Neuronal stem cell (in vitro differentiated cells): ENCODE measurements at regions not wholly inside any gene's neighbourhood (a gene's known extent, or its start where the extent isn't known, plus 50 kb on each side); places are given as distances from the start of the nearest gene placed in this dataset.
A peak's percentile ranks its signal among the peaks of the same experiment; 100 is the strongest.

Experiments
- DNase-seq: peaks from one replicate; pipeline ENCODE4 v3.0.0-alpha.2; 2013; ENCODE audit warnings: low spot score
- H2AFZ ChIP-seq: one replicate; pipeline ENCODE4 v1.6.1; 2013; ENCODE audit warnings: mild to moderate bottlenecking, low read length, inconsistent platforms
- H2AK5ac ChIP-seq: 2 replicates; pipeline ENCODE4 v1.6.1; 2013; ENCODE audit warnings: low read depth, mild to moderate bottlenecking, inconsistent platforms, low read length, moderate library complexity, mixed read lengths
- H2BK120ac ChIP-seq: 2 replicates; pipeline ENCODE4 v1.6.1; 2013; ENCODE audit warnings: low read depth, mild to moderate bottlenecking, inconsistent platforms, low read length, moderate library complexity, mixed read lengths
- H2BK12ac ChIP-seq: one replicate; pipeline ENCODE4 v1.6.1; 2013; ENCODE audit warnings: low read length, inconsistent platforms
- H2BK15ac ChIP-seq: 2 replicates; pipeline ENCODE4 v1.6.1; 2013; ENCODE audit warnings: mild to moderate bottlenecking, low read length, inconsistent platforms, mixed read lengths
- H2BK5ac ChIP-seq: one replicate; pipeline ENCODE4 v1.6.1; 2013; ENCODE audit warnings: inconsistent platforms, mild to moderate bottlenecking, low read length, moderate library complexity
- H3K14ac ChIP-seq: one replicate; pipeline ENCODE4 v1.6.1; 2013; ENCODE audit warnings: low read length, inconsistent platforms
- H3K18ac ChIP-seq: 2 replicates; pipeline ENCODE4 v1.6.1; 2013; ENCODE audit warnings: low read length, inconsistent platforms
- H3K23ac ChIP-seq: 2 replicates; pipeline ENCODE4 v1.6.1; 2013; ENCODE audit warnings: low read depth, mild to moderate bottlenecking, mixed read lengths, low read length, inconsistent platforms; ENCODE audit not compliant: poor library complexity
- H3K27ac ChIP-seq: replicated peaks from 3 replicates; pipeline ENCODE4 v1.5.1; 2013; ENCODE audit warnings: low read length, inconsistent platforms
- H3K27me3 ChIP-seq, 3 experiments: 2 replicates each; pipeline ENCODE4 v1.6.1; 2013; ENCODE audit warnings: low read length in 3 of 3, mild to moderate bottlenecking in 2 of 3, inconsistent platforms in 1 of 3, low read depth in 1 of 3, mixed read lengths in 1 of 3, moderate library complexity in 1 of 3; ENCODE audit not compliant: control insufficient read depth in 3 of 3, insufficient read depth in 3 of 3
- H3K36me3 ChIP-seq, 2 donors: replicated peaks in 1 of 2; 2 replicates each; pipeline ENCODE4 v1.6.1; 2013; ENCODE audit warnings: low read length in 2 of 2; ENCODE audit not compliant: control insufficient read depth in 2 of 2, insufficient read depth in 2 of 2
- H3K4ac ChIP-seq: 2 replicates; pipeline ENCODE4 v1.6.1; 2013; ENCODE audit warnings: inconsistent platforms, mild to moderate bottlenecking, low read length, moderate library complexity
- H3K4me1 ChIP-seq, 2 donors: 1 replicate in 1 of 2; 2 replicates in 1 of 2; pipeline ENCODE4 v1.6.1; 2013; ENCODE audit warnings: low read length in 2 of 2, low read depth in 1 of 2; ENCODE audit not compliant: control insufficient read depth in 2 of 2, insufficient read depth in 1 of 2
- H3K4me2 ChIP-seq: one replicate; pipeline ENCODE4 v1.6.1; 2013; ENCODE audit warnings: mild to moderate bottlenecking, low read length, inconsistent platforms; ENCODE audit not compliant: insufficient read depth, poor library complexity, severe bottlenecking
- H3K4me3 ChIP-seq, 2 donors: 2 replicates each; pipeline ENCODE4 v1.5.1; 2013; ENCODE audit warnings: low read length in 2 of 2, mild to moderate bottlenecking in 2 of 2, inconsistent platforms in 1 of 2, moderate library complexity in 1 of 2
- H3K79me1 ChIP-seq: one replicate; pipeline ENCODE4 v1.6.1; 2013; ENCODE audit warnings: low read depth, mild to moderate bottlenecking, inconsistent platforms, low read length, moderate library complexity
- H3K9ac ChIP-seq: one replicate; pipeline ENCODE4 v1.6.1; 2013; ENCODE audit warnings: mild to moderate bottlenecking, low read depth, low read length, inconsistent platforms; ENCODE audit not compliant: poor library complexity
- H3K9me3 ChIP-seq, 2 donors: replicated peaks in 1 of 2; 2 replicates each; pipeline versions ENCODE3 to v1.6.1; 2013; ENCODE audit warnings: low read length in 2 of 2, mild to moderate bottlenecking in 2 of 2, inconsistent platforms in 1 of 2, low read depth in 1 of 2, mixed read lengths in 1 of 2, moderate library complexity in 1 of 2; ENCODE audit not compliant: control insufficient read depth in 2 of 2, insufficient read depth in 1 of 2
- H4K8ac ChIP-seq: one replicate; pipeline ENCODE4 v1.6.1; 2013; ENCODE audit warnings: low read depth, mild to moderate bottlenecking, inconsistent platforms, low read length, moderate library complexity
- H4K91ac ChIP-seq: one replicate; pipeline ENCODE4 v1.6.1; 2013; ENCODE audit warnings: low read length, low read depth, mild to moderate bottlenecking, inconsistent platforms; ENCODE audit not compliant: poor library complexity
- WGBS, 2 donors: extraction: QIAGEN DNeasy Blood & Tissue Kit; methylation state at CpG; one replicate each; pipeline ENCODE4 v1.1.7; 2013; ENCODE audit warnings: missing lambda C conversion rate in 2 of 2, mixed read lengths in 1 of 2; ENCODE audit not compliant: insufficient read length in 2 of 2, insufficient replicate concordance in 1 of 2; ENCODE audit errors: extremely low coverage in 2 of 2; 5-methylcytosine and 5-hydroxymethylcytosine counted together

DNA sequence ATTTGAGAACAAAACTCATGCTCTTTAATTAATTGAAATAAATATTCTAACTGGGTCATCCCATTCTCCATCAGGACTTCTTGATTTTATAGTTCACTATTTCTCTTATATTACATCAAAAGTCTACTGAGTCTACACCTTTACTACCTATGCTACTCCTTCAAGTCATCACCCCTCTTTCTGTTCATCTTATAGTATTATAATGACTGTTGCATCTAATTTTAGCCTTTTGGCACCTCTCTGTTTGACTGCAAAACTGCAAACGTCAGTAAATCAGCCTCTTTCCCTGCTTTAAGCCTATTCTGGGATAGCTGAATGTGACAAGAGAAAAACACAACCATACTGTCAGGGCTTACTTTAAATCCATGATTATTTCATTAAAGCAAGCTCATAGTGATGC is 639.1 kb downstream of the GABRG1 start:
- H3K4me3 ChIP-seq = no peak overlapping the region
- no peak overlapping the region for H2BK120ac ChIP-seq
- H3K9ac ChIP-seq = no peak overlapping the region
- no peak overlapping the region for H3K27ac ChIP-seq
- DNase-seq = no peak
- H2AK5ac ChIP-seq = no peak overlapping the region
- WGBS, 2 donors = no CpG with 5 or more reads among the region's 1 CpG
- H2BK5ac ChIP-seq = no peak overlapping the region
- no peak overlapping the region for H4K91ac ChIP-seq
- H3K23ac ChIP-seq = no peak overlapping the region
- no peak overlapping the region for H2BK12ac ChIP-seq
- H3K79me1 ChIP-seq = no peaks in the 10 kb centered on the region
- no peaks in the 10 kb centered on the region for H3K9me3 ChIP-seq
- no peaks in the 10 kb centered on the region for H3K27me3 ChIP-seq
- H3K4me2 ChIP-seq = no peak overlapping the region
- no peak overlapping the region for H3K18ac ChIP-seq
- H4K8ac ChIP-seq = no peak overlapping the region
- H3K36me3 ChIP-seq = no peaks in the 10 kb centered on the region
- no peak overlapping the region for H3K14ac ChIP-seq
- no peaks in the 10 kb centered on the region for H3K4me1 ChIP-seq
- no peak overlapping the region for H2BK15ac ChIP-seq
- H2AFZ ChIP-seq = no peak overlapping the region
- no peak overlapping the region for H3K4ac ChIP-seq

DNA sequence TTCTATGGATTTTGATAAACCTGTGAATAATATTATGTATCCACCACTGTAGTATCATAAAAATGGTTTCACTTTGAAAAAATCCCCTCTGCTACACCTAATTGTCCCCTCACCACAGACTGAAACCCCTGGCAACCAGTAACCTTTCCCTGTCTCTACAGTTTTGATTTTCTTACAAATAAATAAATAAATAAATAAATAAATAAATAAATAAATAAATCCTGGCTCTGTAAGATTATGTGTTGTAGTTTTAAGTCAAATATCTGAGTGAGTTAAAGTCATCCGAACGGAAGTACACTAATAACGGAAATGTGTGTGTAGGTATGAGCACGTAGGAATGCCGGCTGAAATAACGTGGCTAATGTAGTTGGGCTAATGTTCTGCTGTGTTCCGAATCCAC is 641.5 kb downstream of the GABRG1 start:
- Histone ChIP-seq H4K91ac (no peak overlapping the region), H2BK120ac (no peak overlapping the region), H4K8ac (no peak overlapping the region), H2AFZ (no peak overlapping the region), H3K14ac (no peak overlapping the region), H3K9ac (no peak overlapping the region), H2BK15ac (no peak overlapping the region), H2BK5ac (no peak overlapping the region), H3K4me1 (no peaks in the 10 kb centered on the region), H2AK5ac (no peak overlapping the region), H3K4ac (no peak overlapping the region), H3K27me3 (no peaks in the 10 kb centered on the region), H3K36me3 (no peaks in the 10 kb centered on the region), H3K27ac (no peak overlapping the region), H3K4me2 (no peak overlapping the region), H3K9me3 (no peaks in the 10 kb centered on the region), H3K23ac (no peak overlapping the region), H3K79me1 (no peaks in the 10 kb centered on the region), H3K4me3 (no peak overlapping the region), H2BK12ac (no peak overlapping the region), H3K18ac (no peak overlapping the region)
- DNase-seq = no peak
- no CpG with 5 or more reads among the region's 7 CpGs for WGBS, 2 donors

DNA sequence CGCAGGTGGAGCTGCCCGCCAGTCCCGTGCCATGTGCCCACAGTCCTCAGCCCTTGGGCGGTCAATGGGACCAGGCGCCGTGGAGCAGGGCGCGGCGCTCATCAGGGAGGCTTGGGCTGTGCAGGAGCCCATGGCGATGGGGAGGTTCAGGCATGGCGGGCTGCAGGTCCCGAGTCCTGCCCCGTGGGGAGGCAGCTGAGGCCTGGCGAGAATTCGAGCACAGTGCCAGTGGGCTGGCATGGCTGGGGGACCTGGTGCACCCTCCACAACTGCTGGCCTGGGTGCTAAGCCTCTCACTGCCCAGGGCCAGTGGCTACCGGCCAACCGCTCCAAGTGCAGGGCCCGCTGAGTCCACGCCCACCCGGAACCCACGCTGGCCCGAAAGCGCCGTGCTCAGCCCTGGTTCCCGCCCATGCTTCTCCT is 646.5 kb downstream of the GABRG1 start:
- H2AK5ac ChIP-seq = no peak overlapping the region
- no peak overlapping the region for H3K4me3 ChIP-seq
- H3K4me2 ChIP-seq = no peak overlapping the region
- H2BK15ac ChIP-seq = no peak overlapping the region
- no peak overlapping the region for H2BK5ac ChIP-seq
- H3K36me3 ChIP-seq = no peaks in the 10 kb centered on the region
- no peak overlapping the region for H4K91ac ChIP-seq
- no peak overlapping the region for H3K23ac ChIP-seq
- no peak overlapping the region for H4K8ac ChIP-seq
- no peak overlapping the region for H3K18ac ChIP-seq
- no CpG with 5 or more reads among the region's 25 CpGs for WGBS, 2 donors
- H3K4me1 ChIP-seq = no peaks in the 10 kb centered on the region
- H2AFZ ChIP-seq = no peak overlapping the region
- DNase-seq = no peak
- no peaks in the 10 kb centered on the region for H3K79me1 ChIP-seq
- no peaks in the 10 kb centered on the region for H3K27me3 ChIP-seq
- H3K9me3 ChIP-seq = no peaks in the 10 kb centered on the region
- H2BK120ac ChIP-seq = no peak overlapping the region
- peak overlapping the region; percentile 56 for H3K14ac ChIP-seq
- H3K27ac ChIP-seq = no peak overlapping the region
- no peak overlapping the region for H3K4ac ChIP-seq
- no peak overlapping the region for H3K9ac ChIP-seq
- no peak overlapping the region for H2BK12ac ChIP-seq

DNA sequence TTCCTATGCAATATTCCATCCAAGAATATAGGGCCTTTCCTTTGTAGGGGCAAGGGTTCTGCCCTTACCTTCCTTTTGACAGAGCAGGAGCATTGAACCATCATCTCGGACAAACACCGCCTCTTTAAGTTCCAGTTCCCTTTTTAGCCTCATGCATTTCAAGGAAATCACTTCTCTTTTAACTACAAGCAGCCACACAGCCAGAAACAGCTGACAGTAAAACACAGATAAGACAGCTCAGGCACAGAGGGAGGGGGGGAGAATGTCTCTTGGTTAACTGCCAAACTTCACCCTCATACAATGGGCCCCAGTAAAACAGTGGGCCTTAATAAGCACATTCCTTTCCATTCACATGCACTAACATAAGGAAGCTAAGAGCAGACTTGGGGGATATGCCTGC is 648.3 kb downstream of the GABRG1 start:
- Histone ChIP-seq H3K4ac (no peak overlapping the region), H3K4me3 (no peak overlapping the region), H3K79me1 (no peaks in the 10 kb centered on the region), H2BK15ac (no peak overlapping the region), H2BK120ac (no peak overlapping the region), H2AK5ac (no peak overlapping the region), H3K9me3 (no peaks in the 10 kb centered on the region), H3K14ac (no peak overlapping the region), H3K27me3 (no peaks in the 10 kb centered on the region), H3K23ac (no peak overlapping the region), H3K4me1 (no peaks in the 10 kb centered on the region), H3K27ac (no peak overlapping the region), H3K18ac (no peak overlapping the region), H4K8ac (no peak overlapping the region), H3K9ac (no peak overlapping the region), H3K4me2 (no peak overlapping the region), H3K36me3 (no peaks in the 10 kb centered on the region), H2BK5ac (no peak overlapping the region), H2BK12ac (no peak overlapping the region), H2AFZ (no peak overlapping the region), H4K91ac (no peak overlapping the region)
- WGBS, 2 donors = no CpG with 5 or more reads among the region's 2 CpGs
- no peak for DNase-seq
